Neural cell (in vitro differentiated cells): ENCODE measurements at regions not wholly inside any gene's neighbourhood (a gene's known extent, or its start where the extent isn't known, plus 50 kb on each side); places are given as distances from the start of the nearest gene placed in this dataset.

Source experiments
- H2AFZ ChIP-seq: fragments of 200-600, 300-800 bp; sonication (generic), shearing (Covaris generic); 2 replicates; pipeline ENCODE4 v1.6.0; 2014; ENCODE audit warnings: low read depth, mild to moderate bottlenecking, antibody characterized with exemption, low read length, moderate library complexity
- H3F3A ChIP-seq: fragments of 200-600 bp; shearing (Covaris generic); 2 replicates; pipeline ENCODE4 v1.6.1; 2016; ENCODE audit warnings: mild to moderate bottlenecking, moderate library complexity, mixed read lengths, antibody characterized with exemption, low read length; ENCODE audit not compliant: insufficient read depth, poor library complexity, severe bottlenecking
- H3K27ac ChIP-seq: fragments of 200-600, 300-800 bp; sonication (generic), shearing (Covaris generic); 2 replicates; pipeline ENCODE4 v1.5.1; 2014; ENCODE audit warnings: mild to moderate bottlenecking, low read length, moderate library complexity
- H3K27me3 ChIP-seq: fragments of 300-800, 200-600 bp; sonication (generic), shearing (Covaris generic); 2 replicates; pipeline ENCODE4 v1.6.0; 2014; ENCODE audit warnings: mild to moderate bottlenecking, low read depth, low read length, moderate library complexity; ENCODE audit not compliant: insufficient read depth
- H3K36me3 ChIP-seq: fragments of 300-800, 200-600 bp; sonication (generic), shearing (Covaris generic); 2 replicates; pipeline ENCODE4 v1.5.1; 2014; ENCODE audit warnings: mild to moderate bottlenecking, antibody characterized with exemption, low read length, moderate library complexity; ENCODE audit not compliant: insufficient read depth
- H3K4me2 ChIP-seq: fragments of 300-800, 200-600 bp; sonication (generic), shearing (Covaris generic); 2 replicates; pipeline ENCODE4 v1.6.0; 2014; ENCODE audit warnings: mild to moderate bottlenecking, low read length
- H3K4me3 ChIP-seq: fragments of 300-800, 200-600 bp; sonication (generic), shearing (Covaris generic); 2 replicates; pipeline ENCODE4 v1.5.1; 2014; ENCODE audit warnings: mild to moderate bottlenecking, low read length, moderate library complexity
- H3K79me2 ChIP-seq: fragments of 200-600 bp; shearing (Covaris generic); replicated peaks from 2 replicates; pipeline ENCODE4 v1.6.0; 2014; ENCODE audit warnings: mild to moderate bottlenecking, low read length, moderate library complexity; ENCODE audit not compliant: insufficient read depth
- H3K9ac ChIP-seq: fragments of 300-800, 200-600 bp; sonication (generic), shearing (Covaris generic); 2 replicates; pipeline ENCODE4 v1.6.1; 2016; ENCODE audit warnings: mild to moderate bottlenecking, low read length, mixed read lengths
- H3K9me2 ChIP-seq: fragments of 200-600 bp; shearing (Covaris generic); 2 replicates; pipeline ENCODE4 v1.6.1; 2016; ENCODE audit warnings: mild to moderate bottlenecking, low read length, mixed read lengths; ENCODE audit not compliant: insufficient read depth
- H3K9me3 ChIP-seq: fragments of 200-600, 300-800 bp; sonication (generic), shearing (Covaris generic); 2 replicates; pipeline ENCODE4 v1.6.1; 2016; ENCODE audit warnings: mild to moderate bottlenecking, mixed run types, low read length, moderate library complexity, mixed read lengths
- H4K20me1 ChIP-seq: fragments of 200-600 bp; shearing (Covaris generic); 2 replicates; pipeline ENCODE4 v1.6.1; 2016; ENCODE audit warnings: mild to moderate bottlenecking, mixed run types; ENCODE audit not compliant: insufficient read depth
- CTCF ChIP-seq: fragments of 450-650 bp; IDR thresholded peaks from 2 replicates; pipeline ENCODE4 v1.5.1; 2014; ENCODE audit warnings: antibody characterized with exemption, mild to moderate bottlenecking, moderate library complexity; ENCODE audit not compliant: poor library complexity, severe bottlenecking
- EP300 ChIP-seq: fragments of 450-650 bp; conservative IDR thresholded peaks from 2 replicates; pipeline ENCODE4 v1.6.1; 2014; ENCODE audit warnings: antibody characterized with exemption, mild to moderate bottlenecking, moderate library complexity; ENCODE audit not compliant: poor library complexity, severe bottlenecking
- EZH2 ChIP-seq: fragments of 200-600, 300-800 bp; shearing (Covaris generic), sonication (generic); IDR thresholded peaks from 2 replicates; pipeline ENCODE4 v1.6.1; 2014; ENCODE audit warnings: antibody characterized with exemption, low read length, borderline replicate concordance, mild to moderate bottlenecking; ENCODE audit not compliant: insufficient read depth, poor library complexity, severe bottlenecking
- MXI1 ChIP-seq: fragments of 450-650 bp; conservative IDR thresholded peaks from 2 replicates; pipeline ENCODE4 v1.6.1; 2014; ENCODE audit warnings: antibody characterized with exemption, mild to moderate bottlenecking; ENCODE audit not compliant: poor library complexity, severe bottlenecking
- POLR2AphosphoS5 ChIP-seq: IDR thresholded peaks from 2 replicates; pipeline ENCODE4 v1.6.1; 2012
- RAD21 ChIP-seq: fragments of 450-650 bp; conservative IDR thresholded peaks from 2 replicates; pipeline ENCODE4 v1.6.1; 2014; ENCODE audit warnings: antibody characterized with exemption, mild to moderate bottlenecking, moderate library complexity
- REST ChIP-seq: IDR thresholded peaks from 2 replicates; pipeline ENCODE4 v1.6.1; 2012; ENCODE audit warnings: borderline replicate concordance
- SMC3 ChIP-seq: fragments of 450-650 bp; conservative IDR thresholded peaks from 2 replicates; pipeline ENCODE4 v1.6.1; 2014; ENCODE audit warnings: antibody characterized with exemption, mild to moderate bottlenecking, moderate library complexity; ENCODE audit not compliant: poor library complexity
- TAF1 ChIP-seq: IDR thresholded peaks from 2 replicates; pipeline ENCODE4 v1.6.1; 2012; ENCODE audit warnings: low read depth

GRCh38 chr2:41871080-41871479 lies 176.7 kb upstream of the PKDCC start:
- Histone ChIP-seq H3K4me2 (no peak overlapping the region), H3K27ac (no peak overlapping the region), H3K79me2 (no peaks in the 10 kb centered on the region), H3K36me3 (no peaks in the 10 kb centered on the region), H3K4me3 (no peak overlapping the region), H3K9me3 (no peaks in the 10 kb centered on the region), H3F3A (no peaks in the 10 kb centered on the region), H3K9ac (no peak overlapping the region), H4K20me1 (no peaks in the 10 kb centered on the region), H3K27me3 (no peaks in the 10 kb centered on the region), H3K9me2 (no peaks in the 10 kb centered on the region), H2AFZ (no peak overlapping the region)
- no peak for TF ChIP-seq TAF1
- TF ChIP-seq MXI1: no peak
- no peak for TF ChIP-seq SMC3
- no peak for TF ChIP-seq EZH2

- Histone ChIP-seq H2AFZ (no peak overlapping the region), H3K36me3 (no peaks in the 10 kb centered on the region), H3K79me2 (no peaks in the 10 kb centered on the region), H3K9me3 (no peaks in the 10 kb centered on the region), H3K4me2 (peak overlapping the region; percentile 18), H3K4me3 (no peak overlapping the region), H3K9ac (no peak overlapping the region), H3F3A (no peaks in the 10 kb centered on the region), H3K27ac (no peak overlapping the region), H3K9me2 (no peaks in the 10 kb centered on the region), H4K20me1 (no peaks in the 10 kb centered on the region), H3K27me3 (no peaks in the 10 kb centered on the region)
- TF ChIP-seq RAD21 (no peak), REST (no peak), CTCF (no peak), EP300 (no peak), MXI1 (no peak), TAF1 (no peak), POLR2AphosphoS5 (no peak), SMC3 (no peak), EZH2 (no peak)
Observed at GRCh38 chr2:41872646-41873045, 175.2 kb upstream of the PKDCC start.
